ENCODE measurements at regions not wholly inside any gene's neighbourhood (a gene's known extent, or its start where the extent isn't known, plus 50 kb on each side); places are given as distances from the start of the nearest gene placed in this dataset.

DNA sequence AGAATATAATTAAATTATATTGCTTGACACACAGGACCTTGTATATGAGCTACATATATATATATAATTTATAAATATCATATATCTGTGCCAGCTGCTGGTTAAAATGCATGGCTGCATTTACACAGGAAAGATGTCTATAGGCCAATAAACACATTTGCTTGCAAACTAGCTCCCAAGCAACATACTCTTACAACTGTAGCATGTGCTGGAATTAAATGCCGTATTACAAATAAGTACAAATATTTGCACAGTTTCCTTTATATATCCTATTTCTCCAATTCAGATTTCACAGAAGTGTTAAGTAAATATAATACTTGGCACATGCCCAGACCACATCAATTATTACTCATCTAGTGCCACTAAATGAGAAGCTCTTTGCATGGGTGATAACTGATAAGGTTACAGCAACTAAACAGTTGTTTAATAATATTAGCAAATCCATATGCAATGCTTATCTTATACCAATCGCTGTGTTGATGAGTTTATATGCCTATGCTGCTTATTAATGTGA is 66.7 kb upstream of the E2F7 start:
- WGBS, 2 donors = 64 to 76% methylated on average over 2 of the region's 2 CpGs
- ATAC-seq (ENCODE audit: insufficient read depth, low FRiP score) (no peak), DNase-seq (no peak)
- Histone ChIP-seq H3K4me3 (no peak overlapping the region), H3K36me3 (ENCODE audit: control insufficient read depth in 4 of 4, insufficient read depth in 4 of 4, low read length in 4 of 4) (no peaks in the 10 kb centered on the region), H3K27me3 (ENCODE audit: control insufficient read depth in 3 of 3, insufficient read depth in 3 of 3, low read length in 2 of 3) (no peaks in the 10 kb centered on the region), H3K4me1 (ENCODE audit: control insufficient read depth in 5 of 5, insufficient read depth in 5 of 5, low read length in 5 of 5) (no peaks in the 10 kb centered on the region), H3K27ac (ENCODE audit: low read depth in 1 of 2, low read length in 1 of 2) (no peak overlapping the region), H3K9me3 (ENCODE audit: control insufficient read depth in 4 of 4, insufficient read depth in 3 of 4, low read length in 3 of 4) (no peaks in the 10 kb centered on the region), H3K9ac (ENCODE audit: insufficient read depth in 1 of 2, low read length in 2 of 2) (no peak overlapping the region)
- TF ChIP-seq, protein P1, sequence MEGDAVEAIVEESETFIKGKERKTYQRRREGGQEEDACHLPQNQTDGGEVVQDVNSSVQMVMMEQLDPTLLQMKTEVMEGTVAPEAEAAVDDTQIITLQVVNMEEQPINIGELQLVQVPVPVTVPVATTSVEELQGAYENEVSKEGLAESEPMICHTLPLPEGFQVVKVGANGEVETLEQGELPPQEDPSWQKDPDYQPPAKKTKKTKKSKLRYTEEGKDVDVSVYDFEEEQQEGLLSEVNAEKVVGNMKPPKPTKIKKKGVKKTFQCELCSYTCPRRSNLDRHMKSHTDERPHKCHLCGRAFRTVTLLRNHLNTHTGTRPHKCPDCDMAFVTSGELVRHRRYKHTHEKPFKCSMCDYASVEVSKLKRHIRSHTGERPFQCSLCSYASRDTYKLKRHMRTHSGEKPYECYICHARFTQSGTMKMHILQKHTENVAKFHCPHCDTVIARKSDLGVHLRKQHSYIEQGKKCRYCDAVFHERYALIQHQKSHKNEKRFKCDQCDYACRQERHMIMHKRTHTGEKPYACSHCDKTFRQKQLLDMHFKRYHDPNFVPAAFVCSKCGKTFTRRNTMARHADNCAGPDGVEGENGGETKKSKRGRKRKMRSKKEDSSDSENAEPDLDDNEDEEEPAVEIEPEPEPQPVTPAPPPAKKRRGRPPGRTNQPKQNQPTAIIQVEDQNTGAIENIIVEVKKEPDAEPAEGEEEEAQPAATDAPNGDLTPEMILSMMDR (IDR thresholded peaks at IDR 0.05; ENCODE audit: control extremely low read depth, extremely low read depth) = no peak

DNA sequence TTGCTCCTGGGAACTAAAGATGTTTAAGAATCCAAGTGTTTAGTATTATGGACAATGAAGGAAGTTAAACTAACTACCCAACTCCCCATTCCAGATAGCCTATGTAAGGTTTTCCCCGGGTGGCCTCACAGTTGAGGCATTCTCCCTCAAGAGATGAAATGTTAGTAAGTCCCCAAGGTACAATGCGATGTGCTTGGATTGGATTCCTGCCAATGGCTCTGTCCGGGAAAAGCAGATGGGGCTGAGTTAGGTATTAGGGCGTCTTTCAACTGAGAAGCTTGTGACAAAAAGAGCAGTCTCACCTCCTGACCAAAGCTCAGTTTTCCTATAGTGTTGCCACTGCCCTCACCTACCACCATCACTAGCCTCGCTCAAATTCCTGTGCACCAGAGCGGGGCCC is 64.8 kb upstream of the E2F7 start:
- TF ChIP-seq, protein P1 (IDR thresholded peaks at IDR 0.05; ENCODE audit: control extremely low read depth, extremely low read depth) = no peak
- H3K27ac ChIP-seq (ENCODE audit: low read depth in 1 of 2, low read length in 1 of 2) = no peak overlapping the region
- no peaks in the 10 kb centered on the region for H3K36me3 ChIP-seq (ENCODE audit: control insufficient read depth in 4 of 4, insufficient read depth in 4 of 4, low read length in 4 of 4)
- no peak overlapping the region for H3K9ac ChIP-seq (ENCODE audit: insufficient read depth in 1 of 2, low read length in 2 of 2)
- H3K4me3 ChIP-seq = no peak overlapping the region
- DNase-seq (no peak), ATAC-seq (ENCODE audit: insufficient read depth, low FRiP score) (no peak)
- 82 to 83% methylated on average over 6 of the region's 6 CpGs for WGBS, 2 donors
- no peaks in the 10 kb centered on the region for H3K9me3 ChIP-seq (ENCODE audit: control insufficient read depth in 4 of 4, insufficient read depth in 3 of 4, low read length in 3 of 4)
- H3K4me1 ChIP-seq (ENCODE audit: control insufficient read depth in 5 of 5, insufficient read depth in 5 of 5, low read length in 5 of 5) = no peaks in the 10 kb centered on the region
- no peaks in the 10 kb centered on the region for H3K27me3 ChIP-seq (ENCODE audit: control insufficient read depth in 3 of 3, insufficient read depth in 3 of 3, low read length in 2 of 3)

- H3K36me3 ChIP-seq (ENCODE audit: control insufficient read depth in 4 of 4, insufficient read depth in 4 of 4, low read length in 4 of 4) = no peaks in the 10 kb centered on the region
- no peaks in the 10 kb centered on the region for H3K4me1 ChIP-seq (ENCODE audit: control insufficient read depth in 5 of 5, insufficient read depth in 5 of 5, low read length in 5 of 5)
- no peak overlapping the region for H3K9ac ChIP-seq (ENCODE audit: insufficient read depth in 1 of 2, low read length in 2 of 2)
- ATAC-seq (ENCODE audit: insufficient read depth, low FRiP score) = no peak
- H3K27ac ChIP-seq (ENCODE audit: low read depth in 1 of 2, low read length in 1 of 2) = no peak overlapping the region
- TF ChIP-seq, protein P1 (IDR thresholded peaks at IDR 0.05; ENCODE audit: control extremely low read depth, extremely low read depth) = no peak
- WGBS, 2 donors = 65 to 85% methylated on average over 2 of the region's 2 CpGs
- no peaks in the 10 kb centered on the region for H3K9me3 ChIP-seq (ENCODE audit: control insufficient read depth in 4 of 4, insufficient read depth in 3 of 4, low read length in 3 of 4)
- H3K4me3 ChIP-seq = no peak overlapping the region
- no peak for DNase-seq
- no peaks in the 10 kb centered on the region for H3K27me3 ChIP-seq (ENCODE audit: control insufficient read depth in 3 of 3, insufficient read depth in 3 of 3, low read length in 2 of 3)
These were observed 59.4 kb upstream of the E2F7 start for GRCh38 chr12:77124767-77125166.

DNA sequence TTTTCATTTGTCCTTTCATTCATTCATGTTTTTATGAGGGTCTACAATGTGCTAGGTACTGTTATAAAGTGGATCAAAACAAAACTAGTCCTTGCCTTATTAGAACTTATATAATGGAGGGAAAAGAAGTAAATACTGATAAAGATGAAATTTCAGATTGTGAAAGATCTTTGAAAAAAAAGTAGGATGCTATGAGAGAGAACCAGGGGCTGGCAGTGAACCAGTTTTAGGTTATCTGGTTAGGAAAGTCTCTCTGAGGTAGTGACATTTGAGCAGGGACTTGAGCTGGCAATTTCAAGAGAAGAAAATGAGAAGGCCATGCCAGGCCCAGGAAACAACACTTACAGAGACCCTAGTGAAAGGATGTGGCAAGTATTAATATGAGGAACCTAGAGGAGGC is 57.3 kb upstream of the E2F7 start:
- no peaks in the 10 kb centered on the region for H3K4me1 ChIP-seq (ENCODE audit: control insufficient read depth in 5 of 5, insufficient read depth in 5 of 5, low read length in 5 of 5)
- H3K27ac ChIP-seq (ENCODE audit: low read depth in 1 of 2, low read length in 1 of 2) = no peak overlapping the region
- TF ChIP-seq, protein P1 (IDR thresholded peaks at IDR 0.05; ENCODE audit: control extremely low read depth, extremely low read depth) = no peak
- H3K4me3 ChIP-seq = no peak overlapping the region
- H3K9me3 ChIP-seq (ENCODE audit: control insufficient read depth in 4 of 4, insufficient read depth in 3 of 4, low read length in 3 of 4) = no peaks in the 10 kb centered on the region
- DNase-seq (no peak), ATAC-seq (ENCODE audit: insufficient read depth, low FRiP score) (no peak)
- H3K27me3 ChIP-seq (ENCODE audit: control insufficient read depth in 3 of 3, insufficient read depth in 3 of 3, low read length in 2 of 3) = no peaks in the 10 kb centered on the region
- no peaks in the 10 kb centered on the region for H3K36me3 ChIP-seq (ENCODE audit: control insufficient read depth in 4 of 4, insufficient read depth in 4 of 4, low read length in 4 of 4)
- no peak overlapping the region for H3K9ac ChIP-seq (ENCODE audit: insufficient read depth in 1 of 2, low read length in 2 of 2)

Measured in lung (tissue), 11 donors.